Coronary artery (tissue), 2 donors: ENCODE measurements at regions not wholly inside any gene's neighbourhood (a gene's known extent, or its start where the extent isn't known, plus 50 kb on each side); places are given as distances from the start of the nearest gene placed in this dataset.

Source experiments
- DNase-seq: peaks from one replicate; pipeline ENCODE4 v3.0.0-alpha.2; 2017; ENCODE audit warnings: low spot score
- H3K27ac ChIP-seq, 2 donors: fragments of 200-600 bp; sonication (generic); one replicate each; pipeline ENCODE4 v1.5.1; 2016 to 2019
- H3K4me3 ChIP-seq: fragments of 200-600 bp; sonication (generic); 2 replicates; pipeline ENCODE4 v1.5.1; 2016; ENCODE audit warnings: mild to moderate bottlenecking, moderate library complexity
- CTCF ChIP-seq: fragments of 200-600 bp; sonication (generic); IDR thresholded peaks from one replicate; pipeline ENCODE4 v1.5.1; 2019; ENCODE audit warnings: antibody characterized with exemption

DNA sequence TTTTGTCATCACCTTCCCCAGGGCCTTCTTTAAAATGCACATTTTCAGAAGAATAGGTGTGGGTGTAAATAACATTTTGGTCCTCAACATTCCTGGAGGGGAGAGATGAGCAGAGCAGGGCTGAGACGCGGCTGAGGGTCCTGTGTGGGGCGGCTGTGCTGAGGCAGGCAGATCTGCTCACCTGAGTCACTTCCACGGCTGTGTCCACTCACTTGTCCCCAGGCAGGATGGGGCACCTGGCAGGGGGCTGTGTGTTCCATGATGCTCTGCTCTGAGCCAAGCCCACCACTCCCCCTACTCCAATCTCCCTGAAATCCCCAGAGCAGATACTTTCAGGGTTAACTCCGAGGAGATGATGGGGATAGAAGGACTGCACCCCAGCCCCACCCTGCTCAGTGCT lies 93.8 kb downstream of the GLRX3 start:
- no peak for TF ChIP-seq CTCF
- Histone ChIP-seq H3K27ac (no peak overlapping the region), H3K4me3 (no peak overlapping the region)
- DNase-seq = peak; percentile 36

- no peak for TF ChIP-seq CTCF
- no peak overlapping the region for H3K4me3 ChIP-seq
- no peak for DNase-seq
- no peak overlapping the region for H3K27ac ChIP-seq
Observed at GRCh38 chr10:130230611-130231010, 94.4 kb downstream of the GLRX3 start.

DNA sequence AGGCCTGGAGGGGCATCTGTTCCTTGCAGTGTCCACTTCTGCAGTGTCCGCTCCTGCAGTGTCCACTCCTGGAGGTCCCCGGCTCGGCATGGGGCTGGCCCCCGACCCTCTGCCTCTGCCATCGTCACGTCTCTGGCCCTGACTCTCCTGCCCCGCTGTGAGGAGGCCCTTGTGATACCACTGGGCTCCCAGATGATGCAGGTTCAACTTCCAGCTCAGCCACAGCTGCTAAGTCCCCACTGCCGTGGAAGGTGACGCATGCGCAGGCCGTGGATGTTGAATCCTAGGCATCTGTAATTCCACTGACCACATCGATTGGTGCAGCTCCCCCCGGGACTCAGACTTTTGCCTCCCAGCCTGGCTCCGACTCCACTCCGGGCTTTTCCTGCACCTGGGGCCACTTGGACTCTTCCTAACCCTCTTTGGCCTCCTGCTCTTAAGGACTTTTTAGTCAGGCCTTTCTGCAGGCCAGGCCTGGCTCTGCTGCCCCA lies 95.1 kb downstream of the GLRX3 start:
- Histone ChIP-seq H3K4me3 (no peak overlapping the region), H3K27ac (no peak overlapping the region)
- peak; percentile 69 for DNase-seq
- no peak for TF ChIP-seq CTCF

DNA sequence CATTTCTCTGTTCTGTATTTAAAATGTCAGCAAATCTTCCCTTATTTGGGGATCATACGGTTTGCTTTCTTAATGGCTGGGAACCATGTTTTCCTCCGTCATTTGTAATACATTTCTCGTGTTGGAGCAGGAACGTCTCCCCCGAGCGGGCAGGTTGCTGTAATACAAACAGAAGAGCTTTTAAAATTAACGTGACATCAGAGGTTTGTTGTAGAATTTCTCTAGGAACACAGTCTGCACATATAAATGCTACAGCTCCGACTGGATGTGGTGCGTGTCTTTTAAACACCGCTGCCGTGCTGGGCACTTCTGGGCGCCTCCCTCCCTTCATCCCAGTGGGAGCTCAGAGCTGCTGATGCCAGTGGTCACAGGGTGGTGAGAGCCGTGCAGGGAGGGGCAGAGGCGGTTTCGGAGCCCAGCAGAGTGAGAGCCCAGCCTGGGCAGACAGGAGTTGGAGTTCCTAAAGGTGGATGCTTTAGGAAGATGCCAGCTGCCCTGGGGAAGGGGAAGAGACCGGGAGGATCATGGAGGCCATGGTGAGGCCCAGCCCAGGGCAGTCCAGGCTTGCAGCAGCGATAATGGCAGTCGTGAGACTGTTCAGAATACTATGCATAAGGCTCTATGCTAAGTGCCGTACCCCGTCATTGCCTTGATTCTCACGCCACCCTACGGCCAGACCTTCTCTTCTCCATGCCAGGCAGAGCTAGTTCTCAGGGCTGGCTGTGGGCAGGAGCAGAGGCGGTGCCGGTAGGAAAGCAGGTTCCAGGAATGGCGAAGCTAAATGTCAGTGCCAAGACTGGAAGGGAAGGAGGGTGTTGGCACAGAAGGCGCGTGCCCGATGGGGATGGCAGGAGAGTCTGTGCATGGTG lies 96.2 kb downstream of the GLRX3 start:
- H3K4me3 ChIP-seq = no peak overlapping the region
- H3K27ac ChIP-seq = no peak overlapping the region
- peak; percentile 61 for DNase-seq
- no peak for TF ChIP-seq CTCF

GRCh38 chr10:130233035-130233360 lies 96.8 kb downstream of the GLRX3 start:
- no peak for TF ChIP-seq CTCF
- Histone ChIP-seq H3K27ac (no peak overlapping the region), H3K4me3 (no peak overlapping the region)
- no peak for DNase-seq

GRCh38 chr10:130233426-130233825 lies 97.2 kb downstream of the GLRX3 start:
- no peak for TF ChIP-seq CTCF
- DNase-seq = peak; percentile 36
- no peak overlapping the region for H3K4me3 ChIP-seq
- H3K27ac ChIP-seq = no peak overlapping the region
